ENCODE measurements at regions not wholly inside any gene's neighbourhood (a gene's known extent, or its start where the extent isn't known, plus 50 kb on each side); places are given as distances from the start of the nearest gene placed in this dataset.

DNA sequence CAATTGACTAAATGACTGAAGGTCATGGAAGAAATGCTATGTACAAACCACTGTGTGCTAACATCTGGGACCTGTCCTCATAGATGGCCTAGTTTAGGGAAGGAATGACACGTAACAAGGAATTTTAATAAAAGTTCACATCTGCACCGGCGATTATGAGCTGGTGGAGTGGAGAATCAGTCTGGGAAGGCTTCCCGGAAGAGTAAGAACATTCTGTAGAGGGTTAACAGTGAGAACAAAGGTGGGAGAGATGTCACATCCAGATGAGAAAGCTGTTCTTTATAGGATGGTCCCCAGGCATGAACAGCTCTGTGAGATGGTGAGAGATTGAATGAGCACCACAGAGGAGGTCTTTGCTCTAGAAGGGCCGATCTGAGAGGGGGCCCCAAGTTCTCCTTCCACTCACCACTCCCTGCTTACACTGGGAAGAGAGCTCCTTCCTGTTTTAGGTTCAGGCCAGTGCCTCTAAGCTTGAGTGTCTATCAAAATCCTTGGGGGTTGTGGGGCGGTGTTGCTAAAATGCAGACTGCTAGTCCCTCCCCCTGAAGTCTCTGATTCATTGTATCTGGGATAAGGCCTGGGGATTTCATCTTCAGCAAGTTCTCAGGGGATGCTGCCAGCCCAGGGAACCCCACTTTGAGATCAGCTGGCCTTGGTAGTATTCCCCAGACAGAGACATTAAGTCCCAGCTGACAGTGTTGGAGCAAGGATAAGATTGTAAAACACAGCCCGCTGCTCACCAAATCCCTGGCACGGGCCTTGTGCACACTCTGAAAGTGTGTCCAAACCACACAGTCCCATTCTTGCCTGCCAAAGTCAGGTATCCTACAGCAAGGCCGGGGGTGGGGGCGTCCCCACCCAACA is 294.7 kb upstream of the MAF start:
- no peak for TF ChIP-seq CTCF (IDR thresholded peaks at IDR 0.05)
- TF ChIP-seq EZH2 (IDR thresholded peaks at IDR 0.05; ENCODE audit: borderline replicate concordance, insufficient read depth, low read depth, low read length, poor library complexity, severe bottlenecking), result no peak
